WTC11 (cell line): ENCODE measurements at regions not wholly inside any gene's neighbourhood (a gene's known extent, or its start where the extent isn't known, plus 50 kb on each side); places are given as distances from the start of the nearest gene placed in this dataset.

ENCODE experiments used
- CBFB ChIP-seq: sonication (generic); formaldehyde crosslinking; IDR thresholded peaks from 2 replicates; pipeline ENCODE4 v1.8.1; 2022; ENCODE audit warnings: mild to moderate bottlenecking, low read depth, missing genetic modification reagents
- CREB1 ChIP-seq: sonication (generic); formaldehyde crosslinking; IDR thresholded peaks from 2 replicates; pipeline ENCODE4 v1.8.0; 2023; ENCODE audit warnings: mild to moderate bottlenecking, missing genetic modification reagents
- CTCF ChIP-seq: fragments of 200-600 bp; IDR thresholded peaks from 2 replicates; pipeline ENCODE4 v1.8.0; 2022; ENCODE audit warnings: antibody characterized with exemption
- E2F4 ChIP-seq: sonication (generic); formaldehyde crosslinking; IDR thresholded peaks from 2 replicates; pipeline ENCODE4 v1.8.1; 2022; ENCODE audit warnings: low read depth, mild to moderate bottlenecking, moderate library complexity, missing genetic modification reagents, borderline replicate concordance
- ETV6 ChIP-seq: sonication (generic); formaldehyde crosslinking; IDR thresholded peaks from 2 replicates; pipeline ENCODE4 v1.8.1; 2022; ENCODE audit warnings: mild to moderate bottlenecking, missing genetic modification reagents
- GABPB1 ChIP-seq: sonication (generic); formaldehyde crosslinking; IDR thresholded peaks from 2 replicates; pipeline ENCODE4 v1.8.1; 2023; ENCODE audit warnings: mild to moderate bottlenecking, missing genetic modification reagents
- JUN ChIP-seq: sonication (generic); formaldehyde crosslinking; IDR thresholded peaks from 2 replicates; pipeline ENCODE4 v1.8.0; 2023; ENCODE audit warnings: mild to moderate bottlenecking, missing genetic modification reagents
- USF2 ChIP-seq: sonication (generic); formaldehyde crosslinking; IDR thresholded peaks from 2 replicates; pipeline ENCODE4 v1.8.1; 2023; ENCODE audit warnings: mild to moderate bottlenecking, missing genetic modification reagents, moderate library complexity
- ZBTB43 ChIP-seq: sonication (generic); formaldehyde crosslinking; IDR thresholded peaks from 2 replicates; pipeline ENCODE4 v1.8.1; 2023; ENCODE audit warnings: mild to moderate bottlenecking, missing genetic modification reagents
- ZNF317 ChIP-seq: sonication (generic); formaldehyde crosslinking; IDR thresholded peaks from 2 replicates; pipeline ENCODE4 v1.8.1; 2023; ENCODE audit warnings: low read depth, mild to moderate bottlenecking, moderate library complexity, missing genetic modification reagents, borderline replicate concordance
- ZNF416 ChIP-seq: fragments of 250-450 bp; sonication (Bioruptor Pico); IDR thresholded peaks from 2 replicates; pipeline ENCODE4 v1.9.0; 2021; ENCODE audit warnings: mild to moderate bottlenecking, inconsistent platforms

- TF ChIP-seq USF2 (CRISPR knock-in tag) (no peak), CTCF (no peak), E2F4 (CRISPR knock-in tag) (no peak), GABPB1 (CRISPR knock-in tag) (no peak), CBFB (CRISPR knock-in tag) (no peak), ETV6 (CRISPR knock-in tag) (no peak), ZNF317 (CRISPR knock-in tag) (no peak), ZBTB43 (CRISPR knock-in tag) (no peak), JUN (no peak), CREB1 (CRISPR knock-in tag) (no peak), ZNF416 (CRISPR knock-in tag) (no peak)
Measured at GRCh38 chr9:126113756-126114408, 212.7 kb upstream of the MVB12B start.
